DND-41 (cell line): ENCODE measurements at regions not wholly inside any gene's neighbourhood (a gene's known extent, or its start where the extent isn't known, plus 50 kb on each side); places are given as distances from the start of the nearest gene placed in this dataset.

ENCODE experiments used
- ATAC-seq: fragments of 200-7000 bp; cut with Tn5 transposase; 3 replicates; pipeline ENCODE4 v1.9.1; 2021; ENCODE audit warnings: low read depth; ENCODE audit not compliant: insufficient read depth
- DNase-seq: peaks from one replicate; pipeline ENCODE4 v3.0.0-alpha.2; 2020
- H2AFZ ChIP-seq: 2 replicates; pipeline ENCODE4 v1.6.0; 2012; ENCODE audit warnings: low read depth, low read length
- H3K27ac ChIP-seq: 2 replicates; pipeline ENCODE4 v1.5.1; 2012; ENCODE audit warnings: low read length, inconsistent platforms
- H3K27me3 ChIP-seq: fragments of 200-600 bp; sonication (generic); 2 replicates; pipeline ENCODE4 v1.6.0; 2012; ENCODE audit warnings: low read length, mild to moderate bottlenecking, inconsistent platforms; ENCODE audit not compliant: insufficient read depth, poor library complexity
- H3K36me3 ChIP-seq: 2 replicates; pipeline ENCODE4 v1.5.1; 2012; ENCODE audit warnings: low read length, inconsistent platforms; ENCODE audit not compliant: insufficient read depth
- H3K4me1 ChIP-seq: 2 replicates; pipeline ENCODE4 v1.5.1; 2012; ENCODE audit warnings: mild to moderate bottlenecking, low read length; ENCODE audit not compliant: insufficient read depth
- H3K4me2 ChIP-seq: 2 replicates; pipeline ENCODE4 v1.6.0; 2012; ENCODE audit warnings: mild to moderate bottlenecking, moderate library complexity, low read length, inconsistent platforms; ENCODE audit not compliant: insufficient read depth
- H3K4me3 ChIP-seq, 2 experiments: fragments of 200-600 bp in 1 of 2; shearing (Covaris generic) in 1 of 2; 2 replicates each; pipeline ENCODE4 v1.5.1; 2012 to 2016; ENCODE audit warnings: inconsistent platforms in 2 of 2, low read length in 2 of 2, mild to moderate bottlenecking in 2 of 2, low read depth in 1 of 2, moderate library complexity in 1 of 2
- H3K79me2 ChIP-seq: 2 replicates; pipeline ENCODE4 v1.6.0; 2012; ENCODE audit warnings: low read length, inconsistent platforms; ENCODE audit not compliant: insufficient read depth
- H3K9ac ChIP-seq: 2 replicates; pipeline ENCODE4 v1.6.0; 2012; ENCODE audit warnings: low read depth, mild to moderate bottlenecking, inconsistent platforms, low read length, moderate library complexity
- H3K9me3 ChIP-seq: 2 replicates; pipeline ENCODE4 v1.5.1; 2012; ENCODE audit warnings: low read length, moderate library complexity, mild to moderate bottlenecking, inconsistent platforms; ENCODE audit not compliant: insufficient read depth, severe bottlenecking
- H4K20me1 ChIP-seq: 2 replicates; pipeline ENCODE4 v1.6.0; 2012; ENCODE audit warnings: low read length; ENCODE audit not compliant: insufficient read depth
- EZH2 ChIP-seq: IDR thresholded peaks from 3 replicates; pipeline ENCODE4 v1.6.1; 2012; ENCODE audit warnings: borderline replicate concordance, low read depth, mild to moderate bottlenecking, moderate library complexity, low read length, inconsistent platforms; ENCODE audit not compliant: severe bottlenecking
- TF ChIP-seq, protein P1 (sequence below): IDR thresholded peaks from 2 replicates; pipeline ENCODE4 v1.5.1; 2012; ENCODE audit warnings: borderline replicate concordance, low read length, moderate library complexity, mild to moderate bottlenecking; ENCODE audit not compliant: poor library complexity, severe bottlenecking; ENCODE audit errors: extremely low read depth

DNA sequence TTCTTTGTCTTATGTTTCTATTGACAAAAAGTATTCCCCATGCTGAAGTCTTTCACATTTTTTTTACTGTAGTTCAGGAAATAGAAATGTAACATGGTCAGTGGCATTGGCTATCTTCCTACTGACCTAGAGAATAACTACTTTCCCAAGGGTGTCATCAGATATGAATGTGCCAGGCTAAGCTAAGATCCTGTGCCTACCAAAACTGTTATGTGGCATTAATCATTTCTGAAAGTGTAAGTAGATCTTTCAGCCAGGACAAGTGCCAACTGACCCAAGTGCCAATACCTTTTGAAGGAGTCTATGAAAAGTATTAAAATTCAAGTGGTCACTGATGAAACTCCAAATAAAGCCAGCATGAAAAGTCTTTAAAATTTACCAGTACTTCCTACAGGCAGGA lies 165.3 kb downstream of the TNFSF18 start:
- Histone ChIP-seq H3K4me3 (no peak overlapping the region), H3K9me3 (no peaks in the 10 kb centered on the region), H3K4me2 (no peak overlapping the region), H3K36me3 (no peaks in the 10 kb centered on the region), H3K4me1 (peaks cover 25% of the 10 kb centered on the region), H3K27ac (no peak overlapping the region), H2AFZ (no peak overlapping the region), H4K20me1 (no peaks in the 10 kb centered on the region), H3K79me2 (no peaks in the 10 kb centered on the region), H3K27me3 (no peaks in the 10 kb centered on the region), H3K9ac (no peak overlapping the region)
- ATAC-seq (no peak), DNase-seq (no peak)
- TF ChIP-seq EZH2 = no peak
- TF ChIP-seq, protein P1, sequence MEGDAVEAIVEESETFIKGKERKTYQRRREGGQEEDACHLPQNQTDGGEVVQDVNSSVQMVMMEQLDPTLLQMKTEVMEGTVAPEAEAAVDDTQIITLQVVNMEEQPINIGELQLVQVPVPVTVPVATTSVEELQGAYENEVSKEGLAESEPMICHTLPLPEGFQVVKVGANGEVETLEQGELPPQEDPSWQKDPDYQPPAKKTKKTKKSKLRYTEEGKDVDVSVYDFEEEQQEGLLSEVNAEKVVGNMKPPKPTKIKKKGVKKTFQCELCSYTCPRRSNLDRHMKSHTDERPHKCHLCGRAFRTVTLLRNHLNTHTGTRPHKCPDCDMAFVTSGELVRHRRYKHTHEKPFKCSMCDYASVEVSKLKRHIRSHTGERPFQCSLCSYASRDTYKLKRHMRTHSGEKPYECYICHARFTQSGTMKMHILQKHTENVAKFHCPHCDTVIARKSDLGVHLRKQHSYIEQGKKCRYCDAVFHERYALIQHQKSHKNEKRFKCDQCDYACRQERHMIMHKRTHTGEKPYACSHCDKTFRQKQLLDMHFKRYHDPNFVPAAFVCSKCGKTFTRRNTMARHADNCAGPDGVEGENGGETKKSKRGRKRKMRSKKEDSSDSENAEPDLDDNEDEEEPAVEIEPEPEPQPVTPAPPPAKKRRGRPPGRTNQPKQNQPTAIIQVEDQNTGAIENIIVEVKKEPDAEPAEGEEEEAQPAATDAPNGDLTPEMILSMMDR = no peak

DNA sequence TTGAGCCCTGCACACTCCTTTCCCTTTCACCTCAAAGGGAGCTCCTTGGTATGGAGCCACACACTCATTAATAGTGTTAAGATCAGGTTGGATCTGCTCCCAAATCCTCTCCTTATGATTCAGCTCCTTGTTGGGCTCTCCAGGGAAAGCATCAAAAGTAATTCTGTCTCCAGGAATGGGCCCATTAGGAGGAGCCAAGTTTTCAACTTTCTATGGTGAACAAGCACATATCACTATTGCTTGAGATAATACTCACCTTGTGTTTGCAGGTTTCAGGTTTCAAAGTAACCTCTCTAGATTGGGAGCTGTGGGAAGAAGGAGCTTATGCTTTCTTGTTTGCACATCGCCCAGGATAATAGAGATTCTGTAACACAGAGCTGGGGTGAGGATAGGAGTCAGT lies 164.8 kb downstream of the TNFSF18 start:
- H3K4me2 ChIP-seq = no peak overlapping the region
- no peak for TF ChIP-seq EZH2
- TF ChIP-seq, protein P1 = no peak
- peaks cover 25% of the 10 kb centered on the region for H3K4me1 ChIP-seq
- no peak overlapping the region for H3K9ac ChIP-seq
- DNase-seq (no peak), ATAC-seq (no peak)
- no peak overlapping the region; the same call in 1 of the 2 replicates for H2AFZ ChIP-seq
- H3K36me3 ChIP-seq = no peaks in the 10 kb centered on the region
- H3K79me2 ChIP-seq = no peaks in the 10 kb centered on the region
- H3K27ac ChIP-seq = no peak overlapping the region
- no peak overlapping the region for H3K4me3 ChIP-seq
- H4K20me1 ChIP-seq = no peaks in the 10 kb centered on the region
- H3K9me3 ChIP-seq = no peaks in the 10 kb centered on the region
- no peaks in the 10 kb centered on the region for H3K27me3 ChIP-seq

DNA sequence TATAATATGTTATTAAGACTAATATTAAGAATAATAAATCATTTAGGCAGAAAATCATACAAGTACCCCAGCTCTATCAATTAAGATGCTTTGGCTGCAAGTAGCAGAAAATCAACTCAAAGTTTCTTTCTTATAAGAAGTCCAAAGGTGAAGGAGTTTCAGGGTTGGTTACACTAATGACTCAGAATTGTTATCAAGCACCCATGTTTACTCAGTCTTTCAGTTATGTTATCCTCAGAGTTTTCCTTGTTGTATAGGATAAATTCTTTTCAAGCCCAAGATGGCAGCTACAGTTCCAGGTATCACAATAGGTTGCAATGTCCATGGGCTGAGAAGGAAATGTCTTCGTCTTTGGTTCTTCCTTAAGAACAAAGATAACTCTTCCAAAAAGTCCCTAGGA lies 163.6 kb downstream of the TNFSF18 start:
- no peak for ATAC-seq

More for the DNA sequence above, 163.6 kb downstream of the TNFSF18 start:
- H3K9ac ChIP-seq = no peak overlapping the region
- no peaks in the 10 kb centered on the region for H4K20me1 ChIP-seq
- H3K9me3 ChIP-seq = no peaks in the 10 kb centered on the region
- no peak for TF ChIP-seq EZH2
- TF ChIP-seq, protein P1 = no peak
- H3K4me3 ChIP-seq = no peak overlapping the region
- H2AFZ ChIP-seq = no peak overlapping the region
- no peaks in the 10 kb centered on the region for H3K36me3 ChIP-seq
- no peak for DNase-seq
- no peaks in the 10 kb centered on the region for H3K79me2 ChIP-seq
- no peak overlapping the region for H3K27ac ChIP-seq
- no peak overlapping the region for H3K4me2 ChIP-seq
- H3K4me1 ChIP-seq = peaks cover 25% of the 10 kb centered on the region
- no peaks in the 10 kb centered on the region for H3K27me3 ChIP-seq
